Renal cortical epithelial cell (primary cell): ENCODE measurements at regions not wholly inside any gene's neighbourhood (a gene's known extent, or its start where the extent isn't known, plus 50 kb on each side); places are given as distances from the start of the nearest gene placed in this dataset.
"Not testable (repeated sequence)": the region's sequence is repeated elsewhere in the genome, so short reads cannot be mapped to it uniquely, and the experiment has no call there.

Experiments used
- DNase-seq: peaks from one replicate; pipeline ENCODE4 v3.0.0-alpha.2; 2011; ENCODE audit warnings: low read depth

- no peak for DNase-seq
These were observed 374.2 kb upstream of the MAP2 start for GRCh38 chr2:209049608-209050007.

- no peak for DNase-seq
These were observed 361.6 kb upstream of the MAP2 start for GRCh38 chr2:209062210-209062609.

GRCh38 chr2:209070262-209070661, 353.6 kb upstream of the MAP2 start:
- no peak for DNase-seq

GRCh38 chr2:209073151-209073550, 350.7 kb upstream of the MAP2 start:
- DNase-seq, result no peak

- no peak for DNase-seq
These were observed 349.1 kb upstream of the MAP2 start for GRCh38 chr2:209074711-209075110.

GRCh38 chr2:209076151-209076550, 347.7 kb upstream of the MAP2 start:
- DNase-seq, result no peak

GRCh38 chr2:209086761-209087160, 337.1 kb upstream of the MAP2 start:
- no peak for DNase-seq

GRCh38 chr2:209091056-209091455, 332.8 kb upstream of the MAP2 start:
- peak; percentile 77 for DNase-seq

- no peak for DNase-seq
These were observed 329.6 kb upstream of the MAP2 start for GRCh38 chr2:209094221-209094620.

GRCh38 chr2:209095432-209095831, 328.4 kb upstream of the MAP2 start:
- no peak for DNase-seq

- DNase-seq, result no peak
These were observed 326.7 kb upstream of the MAP2 start for GRCh38 chr2:209097168-209097567.

- DNase-seq, result no peak
These were observed 321.5 kb upstream of the MAP2 start for GRCh38 chr2:209102319-209102718.

- DNase-seq, result no peak
These were observed 310.8 kb upstream of the MAP2 start for GRCh38 chr2:209113026-209113425.

- no peak for DNase-seq
These were observed 309.1 kb upstream of the MAP2 start for GRCh38 chr2:209114588-209115240.

GRCh38 chr2:209121691-209122090, 302.2 kb upstream of the MAP2 start:
- no peak for DNase-seq

GRCh38 chr2:209125291-209125690, 298.6 kb upstream of the MAP2 start:
- DNase-seq, result no peak

GRCh38 chr2:209138079-209138478, 285.8 kb upstream of the MAP2 start:
- DNase-seq, result no peak

- DNase-seq, result no peak
These were observed 282.7 kb upstream of the MAP2 start for GRCh38 chr2:209141142-209141541.

- DNase-seq, result no peak
These were observed 282.0 kb upstream of the MAP2 start for GRCh38 chr2:209141818-209142217.

- DNase-seq, result not testable (repeated sequence)
These were observed 278.6 kb upstream of the MAP2 start for GRCh38 chr2:209145220-209145691.

- DNase-seq, result no peak
These were observed 277.7 kb upstream of the MAP2 start for GRCh38 chr2:209145941-209146681.

GRCh38 chr2:209146682-209147320, 277.0 kb upstream of the MAP2 start:
- DNase-seq, result no peak

- no peak for DNase-seq
These were observed 275.9 kb upstream of the MAP2 start for GRCh38 chr2:209147981-209148380.
